Panc1 (cell line): ENCODE measurements at regions not wholly inside any gene's neighbourhood (a gene's known extent, or its start where the extent isn't known, plus 50 kb on each side); places are given as distances from the start of the nearest gene placed in this dataset.

Source experiments
- ATAC-seq: fragments of 200-7000 bp; cut with Tn5 transposase; 2 replicates; pipeline ENCODE4 v1.9.1; 2020; ENCODE audit warnings: mild to moderate bottlenecking, moderate library complexity
- BruUV-seq: library from RNA; stranded (reverse); fragments of 400-500 nt; replicated peaks from 2 replicates; lab custom pipeline; 2021; lab: Mats Ljungman, UMichigan
- CTCF ChIA-PET: fragments of 300-600 bp; sonication (Branson Sonifier 250); formaldehyde crosslinking; loops from one replicate; lab custom pipeline; 2022; ENCODE audit warnings: antibody characterized with exemption; lab: Charles Lee
- POLR2A ChIA-PET: fragments of 300-600 bp; sonication (Branson Sonifier 250); formaldehyde crosslinking; loops from one replicate; lab custom pipeline; 2022; ENCODE audit warnings: antibody characterized with exemption; lab: Charles Lee
- DNase-seq: peaks from one replicate; pipeline ENCODE4 v3.0.0-alpha.2; 2010; ENCODE audit warnings: low read depth, low spot score
- H3K27ac ChIP-seq: 2 replicates; pipeline ENCODE4 v1.5.1; 2011; ENCODE audit warnings: mild to moderate bottlenecking, low read length, inconsistent platforms
- H3K27me3 ChIP-seq: fragments of 200-500 bp; sonication (Bioruptor generic); 2 replicates; pipeline ENCODE4 v1.6.0; 2014; ENCODE audit warnings: low read length, inconsistent platforms; ENCODE audit not compliant: control insufficient read depth, insufficient read depth
- H3K36me3 ChIP-seq: fragments of 200-500 bp; sonication (Bioruptor generic); 2 replicates; pipeline ENCODE4 v1.5.1; 2014; ENCODE audit warnings: inconsistent platforms, mild to moderate bottlenecking, low read length, moderate library complexity; ENCODE audit not compliant: control insufficient read depth, insufficient read depth
- H3K4me1 ChIP-seq: 2 replicates; pipeline ENCODE4 v1.5.1; 2011; ENCODE audit warnings: inconsistent platforms, mild to moderate bottlenecking, low read length, moderate library complexity; ENCODE audit not compliant: control insufficient read depth, insufficient read depth
- H3K4me3 ChIP-seq, 2 experiments: 2 replicates each; pipeline ENCODE4 v1.5.1; 2011 to 2012; ENCODE audit warnings: low read depth in 2 of 2, low read length in 2 of 2, mild to moderate bottlenecking in 2 of 2, inconsistent platforms in 1 of 2, moderate library complexity in 1 of 2
- H3K9me3 ChIP-seq: fragments of 200-500 bp; sonication (Bioruptor generic); 2 replicates; pipeline ENCODE4 v1.5.1; 2014; ENCODE audit warnings: low read depth, mild to moderate bottlenecking, inconsistent platforms, low read length, moderate library complexity; ENCODE audit not compliant: control insufficient read depth, insufficient read depth
- CTCF ChIP-seq: fragments of 450-650 bp; IDR thresholded peaks from 2 replicates; pipeline ENCODE4 v1.5.1; 2017; ENCODE audit warnings: mild to moderate bottlenecking
- POLR2AphosphoS5 ChIP-seq: IDR thresholded peaks from 2 replicates; pipeline ENCODE4 v1.6.1; 2012; ENCODE audit warnings: mild to moderate bottlenecking, low read depth, low read length, moderate library complexity
- REST ChIP-seq, 2 experiments: IDR thresholded peaks; 2 replicates each; pipeline ENCODE4 v1.6.1; 2011 to 2012; ENCODE audit warnings: low read depth in 2 of 2, control low read depth in 1 of 2, low read length in 1 of 2, mild to moderate bottlenecking in 1 of 2, moderate library complexity in 1 of 2; ENCODE audit not compliant: insufficient read depth in 1 of 2
- SIN3A ChIP-seq: IDR thresholded peaks from 2 replicates; pipeline ENCODE4 v1.6.1; 2012; ENCODE audit warnings: low read depth, mild to moderate bottlenecking, low read length, moderate library complexity, borderline replicate concordance; ENCODE audit not compliant: insufficient read depth
- TCF7L2 ChIP-seq: IDR thresholded peaks from 2 replicates; pipeline ENCODE4 v1.6.1; 2011; ENCODE audit warnings: mild to moderate bottlenecking, low read depth, low read length, inconsistent platforms
- in situ Hi-C: cut with HindIII; loops from 2 replicates; pipeline ENCODE4 v1.10.0; 2016; ENCODE audit warnings: low sequenced_read_pairs, low pct_unique_long_range_greater_than_20kb
- intact Hi-C: fragments of 100-400 bp; cut with micrococcal nuclease; formaldehyde crosslinking; loops from one replicate; pipeline ENCODE4 v1.10.0; 2022; ENCODE audit not compliant: unreplicated experiment

- POLR2A ChIA-PET: interaction anchor here (0.6 kb wide), 1 partner anchor 88 kb away, joined by 4 read pairs; no protein-coding TSS in a partner anchor
- CTCF ChIA-PET: no interaction called here
- no peak overlapping the region for H3K27ac ChIP-seq
- H3K4me1 ChIP-seq: no peaks in the 10 kb centered on the region
- H3K9me3 ChIP-seq: no peaks in the 10 kb centered on the region
- H3K4me3 ChIP-seq: no peak overlapping the region
- intact Hi-C loops (no loop called here), in situ Hi-C loops (no loop called here)
- DNase-seq: no peak
- BruUV-seq: no TSS peak
- no peaks in the 10 kb centered on the region for H3K27me3 ChIP-seq
- no peaks in the 10 kb centered on the region; the same call in 1 of the 2 replicates for H3K36me3 ChIP-seq
- ATAC-seq: no peak
- no peak for TF ChIP-seq REST (IDR thresholded peaks at IDR 0.05; ENCODE audit: insufficient read depth in 1 of 2, low read depth in 2 of 2, low read length in 1 of 2)
- TF ChIP-seq TCF7L2: no peak
- no peak for TF ChIP-seq SIN3A
- TF ChIP-seq POLR2AphosphoS5: no peak
- no peak for TF ChIP-seq CTCF
Measured at GRCh38 chr3:102332934-102333333, 101.9 kb upstream of the ZPLD1 start.

- intact Hi-C loops: no loop called here
- TF ChIP-seq POLR2AphosphoS5 (no peak), CTCF (no peak), REST (IDR thresholded peaks at IDR 0.05; ENCODE audit: insufficient read depth in 1 of 2, low read depth in 2 of 2, low read length in 1 of 2) (no peak), SIN3A (no peak), TCF7L2 (no peak)
- POLR2A ChIA-PET: no interaction called here
Measured at GRCh38 chr3:102336130-102336529, 98.7 kb upstream of the ZPLD1 start.

More at GRCh38 chr3:102336130-102336529, 98.7 kb upstream of the ZPLD1 start:
- Histone ChIP-seq H3K4me1 (no peaks in the 10 kb centered on the region), H3K9me3 (no peaks in the 10 kb centered on the region), H3K4me3 (no peak overlapping the region), H3K27me3 (no peaks in the 10 kb centered on the region), H3K27ac (no peak overlapping the region), H3K36me3 (no peaks in the 10 kb centered on the region; the same call in 1 of the 2 replicates)
- ATAC-seq: no peak
- BruUV-seq: no TSS peak
- in situ Hi-C loops: no loop called here
- CTCF ChIA-PET: no interaction called here
- no peak for DNase-seq
